ENCODE measurements at regions not wholly inside any gene's neighbourhood (a gene's known extent, or its start where the extent isn't known, plus 50 kb on each side); places are given as distances from the start of the nearest gene placed in this dataset.
A peak's percentile ranks its signal among the peaks of the same experiment; 100 is the strongest.
"Not testable (repeated sequence)": the region's sequence is repeated elsewhere in the genome, so short reads cannot be mapped to it uniquely, and the experiment has no call there.

- no peak for DNase-seq (ENCODE audit: low read depth in 4 of 4, low spot score in 2 of 4)
These were observed 78.0 kb downstream of the SEC16B start for GRCh38 chr1:177891809-177892208.

GRCh38 chr1:177890479-177890878 is 79.4 kb downstream of the SEC16B start:
- DNase-seq (ENCODE audit: low read depth in 4 of 4, low spot score in 2 of 4), result no peak

GRCh38 chr1:177884479-177885021 is 85.3 kb downstream of the SEC16B start:
- no peak for DNase-seq (ENCODE audit: low read depth in 4 of 4, low spot score in 2 of 4)

GRCh38 chr1:177883581-177883980 is 86.3 kb downstream of the SEC16B start:
- no peak for DNase-seq (ENCODE audit: low read depth in 4 of 4, low spot score in 2 of 4)

GRCh38 chr1:177880339-177880891 is 89.4 kb downstream of the SEC16B start:
- no peak for DNase-seq (ENCODE audit: low read depth in 4 of 4, low spot score in 2 of 4)

- no peak for DNase-seq (ENCODE audit: low read depth in 4 of 4, low spot score in 2 of 4)
These were observed 92.8 kb downstream of the SEC16B start for GRCh38 chr1:177877086-177877485.

- no peak for DNase-seq (ENCODE audit: low read depth in 4 of 4, low spot score in 2 of 4)
These were observed 96.6 kb downstream of the SEC16B start for GRCh38 chr1:177873238-177873637.

- no peak for DNase-seq (ENCODE audit: low read depth in 4 of 4, low spot score in 2 of 4)
These were observed 97.5 kb downstream of the SEC16B start for GRCh38 chr1:177872308-177872900.

- no peak for DNase-seq (ENCODE audit: low read depth in 4 of 4, low spot score in 2 of 4)
These were observed 98.1 kb downstream of the SEC16B start for GRCh38 chr1:177871613-177872307.

- no peak for DNase-seq (ENCODE audit: low read depth in 4 of 4, low spot score in 2 of 4)
These were observed 100.3 kb downstream of the SEC16B start for GRCh38 chr1:177869586-177869985.

- DNase-seq (ENCODE audit: low read depth in 4 of 4, low spot score in 2 of 4), result not testable (repeated sequence)
These were observed 100.8 kb downstream of the SEC16B start for GRCh38 chr1:177869011-177869410.

- no peak for DNase-seq (ENCODE audit: low read depth in 4 of 4, low spot score in 2 of 4)
These were observed 104.1 kb downstream of the SEC16B start for GRCh38 chr1:177865807-177866206.

- DNase-seq (ENCODE audit: low read depth in 4 of 4, low spot score in 2 of 4), result no peak
These were observed 105.1 kb downstream of the SEC16B start for GRCh38 chr1:177864538-177865305.

- DNase-seq (ENCODE audit: low read depth in 4 of 4, low spot score in 2 of 4), result no peak
These were observed 106.1 kb downstream of the SEC16B start for GRCh38 chr1:177863796-177864195.

GRCh38 chr1:177862916-177863315 is 106.9 kb downstream of the SEC16B start:
- DNase-seq (ENCODE audit: low read depth in 4 of 4, low spot score in 2 of 4), result no peak

- DNase-seq (ENCODE audit: low read depth in 4 of 4, low spot score in 2 of 4), result no peak
These were observed 110.3 kb downstream of the SEC16B start for GRCh38 chr1:177859572-177859971.

- DNase-seq (ENCODE audit: low read depth in 4 of 4, low spot score in 2 of 4), result peak; percentile 19 to 43 (median 32)
These were observed 111.5 kb downstream of the SEC16B start for GRCh38 chr1:177858332-177858821.

- no peak for DNase-seq (ENCODE audit: low read depth in 4 of 4, low spot score in 2 of 4)
These were observed 112.6 kb downstream of the SEC16B start for GRCh38 chr1:177857285-177857684.

- DNase-seq (ENCODE audit: low read depth in 4 of 4, low spot score in 2 of 4), result no peak
These were observed 114.9 kb downstream of the SEC16B start for GRCh38 chr1:177854951-177855350.

GRCh38 chr1:177849579-177850290 is 120.1 kb downstream of the SEC16B start:
- no peak for DNase-seq (ENCODE audit: low read depth in 4 of 4, low spot score in 2 of 4)

Data from left renal cortex interstitium (tissue), 4 donors.